GM21786 (cell line): ENCODE measurements at regions not wholly inside any gene's neighbourhood (a gene's known extent, or its start where the extent isn't known, plus 50 kb on each side); places are given as distances from the start of the nearest gene placed in this dataset.
"Not testable (repeated sequence)": the region's sequence is repeated elsewhere in the genome, so short reads cannot be mapped to it uniquely, and the experiment has no call there.

Source experiments
- ATAC-seq: cut with Tn5 transposase; IDR thresholded peaks from one replicate; pipeline ENCODE4 v1.9.1; 2021; ENCODE audit not compliant: unreplicated experiment

- ATAC-seq = no peak
These were observed 76.9 kb upstream of the YWHAQ start for GRCh38 chr2:9707611-9708160.

GRCh38 chr2:9708683-9709538 is 78.1 kb upstream of the YWHAQ start:
- ATAC-seq = no peak

GRCh38 chr2:9709539-9710285 is 78.9 kb upstream of the YWHAQ start:
- ATAC-seq = no peak

- ATAC-seq = no peak
These were observed 79.5 kb upstream of the YWHAQ start for GRCh38 chr2:9710311-9710710.

GRCh38 chr2:9712263-9712662 is 81.5 kb upstream of the YWHAQ start:
- no peak for ATAC-seq

- no peak for ATAC-seq
These were observed 83.9 kb upstream of the YWHAQ start for GRCh38 chr2:9714630-9715214.

GRCh38 chr2:9715238-9715637 is 84.4 kb upstream of the YWHAQ start:
- ATAC-seq = no peak

- no peak for ATAC-seq
These were observed 87.2 kb upstream of the YWHAQ start for GRCh38 chr2:9717886-9718451.

- ATAC-seq = no peak
These were observed 89.7 kb upstream of the YWHAQ start for GRCh38 chr2:9720352-9721093.

GRCh38 chr2:9721344-9721743 is 90.5 kb upstream of the YWHAQ start:
- no peak for ATAC-seq

- no peak for ATAC-seq
These were observed 91.7 kb upstream of the YWHAQ start for GRCh38 chr2:9722451-9722850.

GRCh38 chr2:9724565-9724964 is 93.8 kb upstream of the YWHAQ start:
- no peak for ATAC-seq

- ATAC-seq = no peak
These were observed 94.3 kb upstream of the YWHAQ start for GRCh38 chr2:9725106-9725505.

- ATAC-seq = not testable (repeated sequence)
These were observed 95.2 kb upstream of the YWHAQ start for GRCh38 chr2:9726016-9726415.

GRCh38 chr2:9730523-9730922 is 99.7 kb upstream of the YWHAQ start:
- ATAC-seq = not testable (repeated sequence)

GRCh38 chr2:9732824-9733223 is 102.0 kb upstream of the YWHAQ start:
- ATAC-seq = no peak

- ATAC-seq = no peak
These were observed 103.5 kb upstream of the YWHAQ start for GRCh38 chr2:9734308-9734707.

GRCh38 chr2:9735335-9735734 is 104.5 kb upstream of the YWHAQ start:
- no peak for ATAC-seq

- no peak for ATAC-seq
These were observed 105.2 kb upstream of the YWHAQ start for GRCh38 chr2:9736021-9736420.

GRCh38 chr2:9737053-9737875 is 106.0 kb upstream of the TAF1B start:
- no peak for ATAC-seq
